Vagina (tissue), 2 donors: ENCODE measurements at regions not wholly inside any gene's neighbourhood (a gene's known extent, or its start where the extent isn't known, plus 50 kb on each side); places are given as distances from the start of the nearest gene placed in this dataset.

Experiments
- DNase-seq, 2 donors: peaks; one replicate each; pipeline ENCODE4 v3.0.0-alpha.2; 2017; ENCODE audit errors: extremely low spot score in 2 of 2
- H3K27ac ChIP-seq: fragments of 200-600 bp; sonication (generic); one replicate; pipeline ENCODE4 v1.5.1; 2019
- H3K27me3 ChIP-seq: fragments of 200-600 bp; sonication (generic); one replicate; pipeline ENCODE4 v1.5.1; 2019
- H3K36me3 ChIP-seq, 2 donors: fragments of 200-600 bp; sonication (generic); one replicate each; pipeline ENCODE4 v1.5.1; 2017 to 2019
- H3K4me1 ChIP-seq: fragments of 200-600 bp; sonication (generic); one replicate; pipeline ENCODE4 v1.5.1; 2019
- H3K4me3 ChIP-seq, 2 donors: fragments of 200-600 bp; sonication (generic); 1 replicate in 1 of 2; 2 replicates in 1 of 2; pipeline ENCODE4 v1.5.1; 2016 to 2019
- H3K9me3 ChIP-seq: fragments of 200-600 bp; sonication (generic); one replicate; pipeline ENCODE4 v1.5.1; 2019
- POLR2A ChIP-seq, 2 donors: fragments of 450-650 bp; IDR thresholded peaks; one replicate each; pipeline ENCODE4 v1.6.1; 2017; ENCODE audit warnings: antibody characterized with exemption in 2 of 2, mild to moderate bottlenecking in 2 of 2, moderate library complexity in 2 of 2
- POLR2AphosphoS5 ChIP-seq, 2 donors: sonication (generic); formaldehyde crosslinking; IDR thresholded peaks; one replicate each; pipeline ENCODE4 v1.9.0; 2017; ENCODE audit warnings: antibody characterized with exemption in 2 of 2, mild to moderate bottlenecking in 2 of 2, low read depth in 1 of 2; ENCODE audit not compliant: insufficient read depth in 1 of 2
- intact Hi-C: fragments of 100-400 bp; cut with DNase I; formaldehyde crosslinking; loops from one replicate; pipeline ENCODE4 v1.15.1; 2023
- TF ChIP-seq, protein P1 (sequence below), 3 experiments: fragments of 450-650 bp in 2 of 3; fragments of 200-600 bp in 1 of 3; sonication (generic) in 1 of 3; IDR thresholded peaks; one replicate each; pipeline ENCODE4 v1.5.1; 2017 to 2019; ENCODE audit warnings: antibody characterized with exemption in 3 of 3, mild to moderate bottlenecking in 2 of 3, moderate library complexity in 2 of 3

DNA sequence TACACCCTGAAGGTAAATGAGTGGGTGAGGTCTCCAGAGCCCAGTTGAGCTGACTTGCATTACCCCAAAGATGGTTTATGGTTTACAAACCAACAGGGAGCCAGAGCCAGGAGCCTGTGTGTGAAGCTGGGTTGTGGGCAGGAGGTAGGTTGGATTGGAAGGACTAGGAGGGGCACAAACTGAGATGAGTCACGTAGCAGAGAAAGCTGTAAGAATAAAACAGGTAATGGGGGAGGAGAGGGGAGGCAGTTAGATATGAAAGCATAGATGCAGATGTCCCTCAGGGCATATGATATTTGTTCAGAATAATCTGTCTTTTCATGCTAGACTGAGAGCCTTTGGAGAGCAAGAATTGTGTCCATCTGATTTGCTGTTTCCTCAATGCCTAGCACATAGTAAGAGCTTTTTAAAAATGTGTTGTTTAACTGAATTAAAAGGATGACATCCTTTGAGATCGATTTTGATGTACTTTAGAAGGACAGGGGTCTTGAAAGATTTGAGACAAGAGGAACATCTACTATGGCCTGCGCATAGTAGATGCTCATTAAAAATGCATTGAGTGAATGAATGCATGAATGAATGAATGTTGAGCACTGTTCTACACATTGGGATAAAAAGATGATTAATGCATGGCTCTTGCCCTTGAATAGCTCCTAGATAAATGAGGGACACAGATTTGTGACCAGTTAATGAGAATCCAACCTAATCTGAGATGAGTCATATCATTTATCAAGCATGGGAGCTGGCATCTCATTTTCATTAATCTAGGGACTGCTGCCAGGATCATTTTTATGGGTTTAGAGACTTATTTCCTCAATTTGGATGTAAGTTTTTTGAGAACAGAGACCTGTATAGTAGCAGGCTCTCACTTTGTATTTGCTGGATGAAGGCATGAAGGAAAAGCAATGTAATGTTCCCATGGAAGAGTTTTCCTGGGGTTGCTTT lies 175.8 kb upstream of the BDNF start:
- no peaks in the 10 kb centered on the region for H3K36me3 ChIP-seq
- H3K9me3 ChIP-seq = no peaks in the 10 kb centered on the region
- DNase-seq = no peak
- H3K27ac ChIP-seq = no peak overlapping the region
- no peak overlapping the region for H3K4me3 ChIP-seq
- no peaks in the 10 kb centered on the region for H3K4me1 ChIP-seq
- intact Hi-C loops = no loop called here
- H3K27me3 ChIP-seq = no peaks in the 10 kb centered on the region
- TF ChIP-seq, protein P1, sequence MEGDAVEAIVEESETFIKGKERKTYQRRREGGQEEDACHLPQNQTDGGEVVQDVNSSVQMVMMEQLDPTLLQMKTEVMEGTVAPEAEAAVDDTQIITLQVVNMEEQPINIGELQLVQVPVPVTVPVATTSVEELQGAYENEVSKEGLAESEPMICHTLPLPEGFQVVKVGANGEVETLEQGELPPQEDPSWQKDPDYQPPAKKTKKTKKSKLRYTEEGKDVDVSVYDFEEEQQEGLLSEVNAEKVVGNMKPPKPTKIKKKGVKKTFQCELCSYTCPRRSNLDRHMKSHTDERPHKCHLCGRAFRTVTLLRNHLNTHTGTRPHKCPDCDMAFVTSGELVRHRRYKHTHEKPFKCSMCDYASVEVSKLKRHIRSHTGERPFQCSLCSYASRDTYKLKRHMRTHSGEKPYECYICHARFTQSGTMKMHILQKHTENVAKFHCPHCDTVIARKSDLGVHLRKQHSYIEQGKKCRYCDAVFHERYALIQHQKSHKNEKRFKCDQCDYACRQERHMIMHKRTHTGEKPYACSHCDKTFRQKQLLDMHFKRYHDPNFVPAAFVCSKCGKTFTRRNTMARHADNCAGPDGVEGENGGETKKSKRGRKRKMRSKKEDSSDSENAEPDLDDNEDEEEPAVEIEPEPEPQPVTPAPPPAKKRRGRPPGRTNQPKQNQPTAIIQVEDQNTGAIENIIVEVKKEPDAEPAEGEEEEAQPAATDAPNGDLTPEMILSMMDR (IDR thresholded peaks at IDR 0.05) = no peak
- TF ChIP-seq POLR2A (IDR thresholded peaks at IDR 0.05) = no peak
- TF ChIP-seq POLR2AphosphoS5 (IDR thresholded peaks at IDR 0.05; ENCODE audit: insufficient read depth in 1 of 2, low read depth in 1 of 2) = no peak

DNA sequence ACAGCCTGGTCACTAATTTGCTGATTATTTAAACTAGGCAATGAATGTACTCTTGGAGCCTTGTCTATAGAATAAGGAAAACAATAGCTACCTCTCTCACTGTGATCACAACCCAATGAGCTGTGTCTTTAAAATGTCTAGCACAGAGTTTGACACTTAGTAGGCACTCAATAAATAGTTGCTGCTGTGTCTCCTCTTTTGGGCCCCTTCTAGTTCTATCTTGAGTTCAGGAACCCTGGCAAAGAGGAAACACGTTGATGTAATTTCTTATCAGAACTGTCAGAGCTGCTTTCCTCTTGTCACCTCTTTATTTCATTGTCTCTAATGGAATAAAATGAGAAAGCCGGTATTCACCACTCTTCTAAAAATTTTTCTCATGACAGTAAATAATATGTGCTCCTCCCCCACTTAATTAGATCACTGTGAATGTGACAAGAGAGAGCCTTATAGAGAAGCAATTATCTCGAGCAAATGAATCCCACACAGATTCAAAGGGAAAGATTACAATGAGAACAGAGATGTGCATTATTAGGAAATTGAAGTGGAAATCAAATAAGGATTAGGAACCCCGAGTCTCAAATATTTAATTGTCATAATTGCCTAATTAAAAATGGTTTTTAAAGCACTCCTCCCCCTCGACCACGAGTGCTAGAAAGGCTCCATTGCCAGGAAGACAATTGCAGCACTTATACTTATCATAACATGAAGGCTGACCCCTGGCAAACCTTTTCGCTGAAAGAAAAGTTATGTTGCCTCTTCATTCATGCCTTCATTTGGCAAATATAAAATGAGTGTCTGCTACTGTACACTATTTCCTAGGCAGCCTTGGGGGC lies 175.0 kb upstream of the BDNF start:
- Histone ChIP-seq H3K27me3 (no peaks in the 10 kb centered on the region), H3K4me1 (no peaks in the 10 kb centered on the region), H3K36me3 (no peaks in the 10 kb centered on the region), H3K27ac (no peak overlapping the region), H3K4me3 (no peak overlapping the region), H3K9me3 (no peaks in the 10 kb centered on the region)
- no peak for DNase-seq
- intact Hi-C loops = no loop called here
- TF ChIP-seq POLR2A (IDR thresholded peaks at IDR 0.05) (no peak), POLR2AphosphoS5 (IDR thresholded peaks at IDR 0.05; ENCODE audit: insufficient read depth in 1 of 2, low read depth in 1 of 2) (no peak)
- TF ChIP-seq, protein P1 (IDR thresholded peaks at IDR 0.05) = no peak

- H3K27ac ChIP-seq = no peak overlapping the region
These were observed 173.4 kb upstream of the BDNF start for GRCh38 chr11:27873664-27874063.

DNA sequence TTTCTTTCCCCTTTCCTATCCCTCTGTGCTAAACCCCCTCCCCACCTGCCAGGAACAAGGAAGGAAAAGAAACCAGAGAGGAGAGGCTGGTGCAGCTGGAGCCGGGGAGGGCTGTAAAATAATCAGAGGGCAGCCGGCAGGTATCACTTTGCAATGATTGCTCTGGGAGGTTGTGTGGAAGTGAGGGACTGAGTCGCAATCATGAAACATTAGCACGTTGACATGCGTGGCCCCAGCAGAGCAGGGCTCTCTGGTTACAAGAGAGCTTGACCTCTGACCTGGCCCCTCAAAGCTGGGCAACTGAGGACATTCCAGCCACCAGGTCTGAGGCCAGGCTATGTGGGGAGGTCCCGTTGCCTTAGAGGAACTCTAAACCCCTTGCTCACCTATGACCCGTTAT lies 170.8 kb upstream of the BDNF start:
- H3K9me3 ChIP-seq = no peaks in the 10 kb centered on the region
- H3K4me1 ChIP-seq = no peaks in the 10 kb centered on the region
- no peaks in the 10 kb centered on the region for H3K27me3 ChIP-seq
- DNase-seq = no peak
- no peak for TF ChIP-seq POLR2AphosphoS5 (IDR thresholded peaks at IDR 0.05; ENCODE audit: insufficient read depth in 1 of 2, low read depth in 1 of 2)
- intact Hi-C loops = no loop called here
- H3K4me3 ChIP-seq = no peak overlapping the region
- H3K36me3 ChIP-seq = no peaks in the 10 kb centered on the region
- H3K27ac ChIP-seq = no peak overlapping the region

More at GRCh38 chr11:27873664-27874063, 173.4 kb upstream of the BDNF start:
- no peak for DNase-seq
- Histone ChIP-seq H3K9me3 (no peaks in the 10 kb centered on the region), H3K27me3 (no peaks in the 10 kb centered on the region), H3K4me3 (no peak overlapping the region), H3K36me3 (no peaks in the 10 kb centered on the region), H3K4me1 (no peaks in the 10 kb centered on the region)
- TF ChIP-seq, protein P1 (IDR thresholded peaks at IDR 0.05) = no peak
- no peak for TF ChIP-seq POLR2A (IDR thresholded peaks at IDR 0.05)
- intact Hi-C loops = no loop called here

DNA sequence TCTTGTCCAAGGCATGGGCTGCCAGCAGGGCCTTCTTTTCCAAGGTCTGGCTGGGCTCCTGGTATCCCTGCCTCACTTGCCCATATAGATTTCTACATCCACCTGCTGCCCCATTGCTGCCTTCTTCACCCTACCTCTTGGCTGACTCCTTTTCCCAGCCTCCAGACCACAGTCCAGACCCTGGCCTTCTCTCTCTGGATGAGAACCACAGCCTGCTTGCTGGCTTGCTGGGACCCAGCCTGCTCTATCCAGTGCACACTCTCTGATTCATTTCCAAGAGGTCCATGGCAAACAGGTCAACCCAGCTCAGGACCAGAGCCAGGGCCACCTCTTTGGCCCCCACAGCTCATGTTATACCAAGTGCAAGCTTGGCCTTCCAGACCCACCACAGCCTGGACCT lies 169.4 kb upstream of the BDNF start:
- Histone ChIP-seq H3K4me3 (no peak overlapping the region), H3K9me3 (no peaks in the 10 kb centered on the region), H3K27me3 (no peaks in the 10 kb centered on the region), H3K36me3 (no peaks in the 10 kb centered on the region), H3K27ac (no peak overlapping the region), H3K4me1 (no peaks in the 10 kb centered on the region)
- intact Hi-C loops = no loop called here
- DNase-seq = no peak
- TF ChIP-seq, protein P1 (IDR thresholded peaks at IDR 0.05) = no peak
- TF ChIP-seq POLR2AphosphoS5 (IDR thresholded peaks at IDR 0.05; ENCODE audit: insufficient read depth in 1 of 2, low read depth in 1 of 2) = no peak
- no peak for TF ChIP-seq POLR2A (IDR thresholded peaks at IDR 0.05)
